SK-N-SH treated with all-trans-retinoic acid at 6 μM for 48 hours (cell line): ENCODE measurements at regions not wholly inside any gene's neighbourhood (a gene's known extent, or its start where the extent isn't known, plus 50 kb on each side); places are given as distances from the start of the nearest gene placed in this dataset.

Experiments
- ATAC-seq: fragments of 200-7000 bp; cut with Tn5 transposase; 3 replicates; pipeline ENCODE4 v1.9.1; 2020; ENCODE audit warnings: mild to moderate bottlenecking, moderate library complexity
- ARNTL ChIP-seq: fragments of 450-650 bp; formaldehyde crosslinking; IDR thresholded peaks from 2 replicates; pipeline ENCODE4 v1.5.0; 2020; ENCODE audit warnings: low read depth, mild to moderate bottlenecking, moderate library complexity, borderline replicate concordance
- CSDC2 ChIP-seq: fragments of 250-450 bp; sonication (Bioruptor Pico); IDR thresholded peaks from 2 replicates; pipeline ENCODE4 v1.5.0; 2020; ENCODE audit warnings: mild to moderate bottlenecking, moderate library complexity
- CSRNP3 ChIP-seq: fragments of 250-450 bp; sonication (Bioruptor Pico); IDR thresholded peaks from 2 replicates; pipeline ENCODE4 v1.5.1; 2021; ENCODE audit warnings: mild to moderate bottlenecking, moderate library complexity
- ESRRG ChIP-seq: fragments of 250-450 bp; sonication (Bioruptor Pico); IDR thresholded peaks from 2 replicates; pipeline ENCODE4 v1.6.1; 2021; ENCODE audit warnings: mild to moderate bottlenecking
- ISL1 ChIP-seq: fragments of 250-450 bp; sonication (Bioruptor Pico); IDR thresholded peaks from 2 replicates; pipeline ENCODE4 v2.1.2; 2022; ENCODE audit warnings: mild to moderate bottlenecking, moderate library complexity
- OSR1 ChIP-seq: fragments of 250-450 bp; sonication (Bioruptor Pico); IDR thresholded peaks from 2 replicates; pipeline ENCODE4 v1.8.0; 2022; ENCODE audit warnings: moderate library complexity, mild to moderate bottlenecking, inconsistent platforms
- PATZ1 ChIP-seq: fragments of 250-450 bp; sonication (Bioruptor Pico); IDR thresholded peaks from 2 replicates; pipeline ENCODE4 v1.8.0; 2020; ENCODE audit warnings: mild to moderate bottlenecking, moderate library complexity, borderline replicate concordance
- PPARA ChIP-seq: fragments of 250-450 bp; sonication (Bioruptor Pico); IDR thresholded peaks from 2 replicates; pipeline ENCODE4 v1.5.0; 2020; ENCODE audit warnings: mild to moderate bottlenecking, borderline replicate concordance
- RARB ChIP-seq: fragments of 250-450 bp; sonication (Bioruptor Pico); IDR thresholded peaks from 2 replicates; pipeline ENCODE4 v1.8.0; 2021; ENCODE audit warnings: mild to moderate bottlenecking, moderate library complexity
- TCF4 ChIP-seq: fragments of 250-450 bp; sonication (Bioruptor Pico); IDR thresholded peaks from 2 replicates; pipeline ENCODE4 v1.8.0; 2021; ENCODE audit warnings: mild to moderate bottlenecking, moderate library complexity, borderline replicate concordance
- TOX ChIP-seq: fragments of 250-450 bp; sonication (Bioruptor Pico); IDR thresholded peaks from 2 replicates; pipeline ENCODE4 v1.8.0; 2021; ENCODE audit warnings: mild to moderate bottlenecking, moderate library complexity, borderline replicate concordance
- ZC3H10 ChIP-seq: fragments of 250-450 bp; sonication (Bioruptor Pico); IDR thresholded peaks from 2 replicates; pipeline ENCODE4 v1.5.1; 2021; ENCODE audit warnings: mild to moderate bottlenecking, moderate library complexity
- ZFP3 ChIP-seq: fragments of 250-450 bp; sonication (Bioruptor Pico); IDR thresholded peaks from 2 replicates; pipeline ENCODE4 v1.5.0; 2020; ENCODE audit warnings: mild to moderate bottlenecking, moderate library complexity
- ZFP30 ChIP-seq: fragments of 450-650 bp; formaldehyde crosslinking; IDR thresholded peaks from 2 replicates; pipeline ENCODE4 v1.5.0; 2022; ENCODE audit warnings: mild to moderate bottlenecking, moderate library complexity
- ZNF565 ChIP-seq: fragments of 450-650 bp; formaldehyde crosslinking; conservative IDR thresholded peaks from 2 replicates; pipeline ENCODE4 v1.5.0; 2020; ENCODE audit warnings: low read depth, mild to moderate bottlenecking, moderate library complexity
- ZNF70 ChIP-seq: fragments of 450-650 bp; formaldehyde crosslinking; IDR thresholded peaks from 2 replicates; pipeline ENCODE4 v1.5.0; 2020; ENCODE audit warnings: mild to moderate bottlenecking, moderate library complexity
- TF ChIP-seq, protein P1 (sequence below): fragments of 250-450 bp; sonication (Bioruptor Pico); IDR thresholded peaks from 2 replicates; pipeline ENCODE4 v1.5.1; 2020; ENCODE audit warnings: low read depth, mild to moderate bottlenecking, moderate library complexity
- TF ChIP-seq, protein P2 (sequence below): fragments of 250-450 bp; sonication (Bioruptor Pico); IDR thresholded peaks from 2 replicates; pipeline ENCODE4 v1.5.0; 2020; ENCODE audit warnings: mild to moderate bottlenecking, moderate library complexity
- TF ChIP-seq, protein P3 (sequence below): fragments of 250-450 bp; sonication (Bioruptor Pico); IDR thresholded peaks from 2 replicates; pipeline ENCODE4 v1.8.0; 2021; ENCODE audit warnings: low read depth, mild to moderate bottlenecking, moderate library complexity, borderline replicate concordance

DNA sequence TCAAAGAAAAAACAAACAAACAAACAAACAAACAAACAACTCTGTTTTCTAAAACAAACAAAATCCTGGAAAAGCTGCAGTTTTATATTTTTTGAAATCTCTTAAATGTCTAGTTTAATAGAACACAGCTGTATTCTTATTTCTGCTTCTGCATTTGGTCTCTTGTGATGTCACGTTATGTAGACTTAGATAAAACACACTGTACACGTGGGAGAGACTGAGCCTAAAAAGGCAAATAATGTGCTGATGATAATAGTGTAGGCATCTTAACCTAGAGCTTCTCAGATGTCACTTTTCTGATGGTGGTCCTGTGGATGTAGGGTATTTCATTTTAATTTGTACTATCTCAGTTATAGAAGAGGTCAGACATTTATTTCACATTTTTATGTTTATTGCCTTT is 261.7 kb downstream of the UTRN start:
- TF ChIP-seq PPARA (CRISPR knock-in tag) (no peak), RARB (CRISPR knock-in tag) (no peak), ZNF70 (CRISPR knock-in tag) (no peak), TOX (CRISPR knock-in tag) (no peak), ZC3H10 (no peak), ZFP3 (CRISPR knock-in tag) (no peak), PATZ1 (CRISPR knock-in tag) (no peak), ZNF565 (no peak), ZFP30 (CRISPR knock-in tag) (no peak)
- TF ChIP-seq, protein P1, sequence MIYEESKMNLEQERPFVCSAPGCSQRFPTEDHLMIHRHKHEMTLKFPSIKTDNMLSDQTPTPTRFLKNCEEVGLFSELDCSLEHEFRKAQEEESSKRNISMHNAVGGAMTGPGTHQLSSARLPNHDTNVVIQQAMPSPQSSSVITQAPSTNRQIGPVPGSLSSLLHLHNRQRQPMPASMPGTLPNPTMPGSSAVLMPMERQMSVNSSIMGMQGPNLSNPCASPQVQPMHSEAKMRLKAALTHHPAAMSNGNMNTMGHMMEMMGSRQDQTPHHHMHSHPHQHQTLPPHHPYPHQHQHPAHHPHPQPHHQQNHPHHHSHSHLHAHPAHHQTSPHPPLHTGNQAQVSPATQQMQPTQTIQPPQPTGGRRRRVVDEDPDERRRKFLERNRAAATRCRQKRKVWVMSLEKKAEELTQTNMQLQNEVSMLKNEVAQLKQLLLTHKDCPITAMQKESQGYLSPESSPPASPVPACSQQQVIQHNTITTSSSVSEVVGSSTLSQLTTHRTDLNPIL (CRISPR knock-in tag), result no peak
- no peak for ATAC-seq

GRCh38 chr6:144547409-144547808 is 262.3 kb downstream of the UTRN start:
- no peak for ATAC-seq

DNA sequence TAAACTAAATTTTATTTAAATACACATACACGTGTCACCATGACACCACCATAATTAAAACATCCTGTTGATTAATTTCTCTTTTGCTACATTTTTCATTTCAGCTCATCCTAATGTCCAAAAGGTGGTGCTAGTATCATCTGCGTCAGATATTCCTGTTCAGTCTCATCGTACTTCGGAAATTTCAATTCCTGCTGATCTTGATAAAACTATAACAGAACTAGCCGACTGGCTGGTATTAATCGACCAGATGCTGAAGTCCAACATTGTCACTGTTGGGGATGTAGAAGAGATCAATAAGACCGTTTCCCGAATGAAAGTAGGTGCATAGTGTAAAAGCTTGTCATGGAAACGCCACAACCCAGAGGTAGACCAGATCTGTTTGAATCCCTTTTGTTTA is 263.4 kb downstream of the UTRN start:
- no peak; the same call in 2 of the 3 replicates for ATAC-seq

More at GRCh38 chr6:144547409-144547808, 262.3 kb downstream of the UTRN start:
- TF ChIP-seq ISL1 (CRISPR knock-in tag) (no peak), ZNF70 (CRISPR knock-in tag) (no peak), CSRNP3 (no peak), TOX (CRISPR knock-in tag) (no peak), ZNF565 (no peak), ESRRG (CRISPR knock-in tag) (no peak), TCF4 (CRISPR knock-in tag) (no peak)
- TF ChIP-seq, protein P2, sequence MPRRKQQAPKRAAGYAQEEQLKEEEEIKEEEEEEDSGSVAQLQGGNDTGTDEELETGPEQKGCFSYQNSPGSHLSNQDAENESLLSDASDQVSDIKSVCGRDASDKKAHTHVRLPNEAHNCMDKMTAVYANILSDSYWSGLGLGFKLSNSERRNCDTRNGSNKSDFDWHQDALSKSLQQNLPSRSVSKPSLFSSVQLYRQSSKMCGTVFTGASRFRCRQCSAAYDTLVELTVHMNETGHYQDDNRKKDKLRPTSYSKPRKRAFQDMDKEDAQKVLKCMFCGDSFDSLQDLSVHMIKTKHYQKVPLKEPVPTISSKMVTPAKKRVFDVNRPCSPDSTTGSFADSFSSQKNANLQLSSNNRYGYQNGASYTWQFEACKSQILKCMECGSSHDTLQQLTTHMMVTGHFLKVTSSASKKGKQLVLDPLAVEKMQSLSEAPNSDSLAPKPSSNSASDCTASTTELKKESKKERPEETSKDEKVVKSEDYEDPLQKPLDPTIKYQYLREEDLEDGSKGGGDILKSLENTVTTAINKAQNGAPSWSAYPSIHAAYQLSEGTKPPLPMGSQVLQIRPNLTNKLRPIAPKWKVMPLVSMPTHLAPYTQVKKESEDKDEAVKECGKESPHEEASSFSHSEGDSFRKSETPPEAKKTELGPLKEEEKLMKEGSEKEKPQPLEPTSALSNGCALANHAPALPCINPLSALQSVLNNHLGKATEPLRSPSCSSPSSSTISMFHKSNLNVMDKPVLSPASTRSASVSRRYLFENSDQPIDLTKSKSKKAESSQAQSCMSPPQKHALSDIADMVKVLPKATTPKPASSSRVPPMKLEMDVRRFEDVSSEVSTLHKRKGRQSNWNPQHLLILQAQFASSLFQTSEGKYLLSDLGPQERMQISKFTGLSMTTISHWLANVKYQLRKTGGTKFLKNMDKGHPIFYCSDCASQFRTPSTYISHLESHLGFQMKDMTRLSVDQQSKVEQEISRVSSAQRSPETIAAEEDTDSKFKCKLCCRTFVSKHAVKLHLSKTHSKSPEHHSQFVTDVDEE (CRISPR knock-in tag), result no peak

More for the DNA sequence above, 263.4 kb downstream of the UTRN start:
- TF ChIP-seq ZNF565, result no peak
- TF ChIP-seq CSDC2 (CRISPR knock-in tag), result no peak
- no peak for TF ChIP-seq TCF4 (CRISPR knock-in tag)
- TF ChIP-seq PPARA (CRISPR knock-in tag), result no peak
- TF ChIP-seq RARB (CRISPR knock-in tag), result no peak
- TF ChIP-seq ISL1 (CRISPR knock-in tag), result no peak
- no peak for TF ChIP-seq ZFP30 (CRISPR knock-in tag)
- TF ChIP-seq OSR1 (CRISPR knock-in tag), result no peak
- TF ChIP-seq PATZ1 (CRISPR knock-in tag), result no peak
- TF ChIP-seq ARNTL (CRISPR knock-in tag), result no peak
- TF ChIP-seq, protein P1 (CRISPR knock-in tag), result no peak
- TF ChIP-seq, protein P3, sequence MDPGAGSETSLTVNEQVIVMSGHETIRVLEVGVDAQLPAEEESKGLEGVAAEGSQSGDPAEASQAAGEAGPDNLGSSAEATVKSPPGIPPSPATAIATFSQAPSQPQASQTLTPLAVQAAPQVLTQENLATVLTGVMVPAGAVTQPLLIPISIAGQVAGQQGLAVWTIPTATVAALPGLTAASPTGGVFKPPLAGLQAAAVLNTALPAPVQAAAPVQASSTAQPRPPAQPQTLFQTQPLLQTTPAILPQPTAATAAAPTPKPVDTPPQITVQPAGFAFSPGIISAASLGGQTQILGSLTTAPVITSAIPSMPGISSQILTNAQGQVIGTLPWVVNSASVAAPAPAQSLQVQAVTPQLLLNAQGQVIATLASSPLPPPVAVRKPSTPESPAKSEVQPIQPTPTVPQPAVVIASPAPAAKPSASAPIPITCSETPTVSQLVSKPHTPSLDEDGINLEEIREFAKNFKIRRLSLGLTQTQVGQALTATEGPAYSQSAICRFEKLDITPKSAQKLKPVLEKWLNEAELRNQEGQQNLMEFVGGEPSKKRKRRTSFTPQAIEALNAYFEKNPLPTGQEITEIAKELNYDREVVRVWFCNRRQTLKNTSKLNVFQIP (CRISPR knock-in tag), result no peak
- TF ChIP-seq ZFP3 (CRISPR knock-in tag), result no peak
